ENCODE measurements at regions not wholly inside any gene's neighbourhood (a gene's known extent, or its start where the extent isn't known, plus 50 kb on each side); places are given as distances from the start of the nearest gene placed in this dataset.

DNA sequence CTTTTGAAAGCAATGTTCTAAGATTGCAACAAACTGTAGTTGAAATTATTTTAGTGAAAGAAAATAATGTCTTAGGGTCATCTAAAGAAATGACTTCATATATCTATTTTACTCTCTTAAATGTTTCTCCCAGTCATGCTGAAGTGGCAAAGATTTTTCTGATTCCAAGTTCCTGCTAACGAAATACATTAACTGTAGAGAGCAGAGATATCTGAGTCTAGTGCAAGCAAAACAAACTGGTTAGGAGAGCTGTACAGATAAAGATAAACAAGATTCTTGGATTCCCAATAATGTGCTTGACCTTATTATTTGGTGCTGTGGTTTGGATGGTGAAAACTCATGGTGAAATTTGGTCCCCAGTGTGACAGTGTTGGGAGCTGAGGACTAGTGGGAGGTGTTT lies 199.9 kb upstream of the PWP1 start:
- TF ChIP-seq, protein P1, sequence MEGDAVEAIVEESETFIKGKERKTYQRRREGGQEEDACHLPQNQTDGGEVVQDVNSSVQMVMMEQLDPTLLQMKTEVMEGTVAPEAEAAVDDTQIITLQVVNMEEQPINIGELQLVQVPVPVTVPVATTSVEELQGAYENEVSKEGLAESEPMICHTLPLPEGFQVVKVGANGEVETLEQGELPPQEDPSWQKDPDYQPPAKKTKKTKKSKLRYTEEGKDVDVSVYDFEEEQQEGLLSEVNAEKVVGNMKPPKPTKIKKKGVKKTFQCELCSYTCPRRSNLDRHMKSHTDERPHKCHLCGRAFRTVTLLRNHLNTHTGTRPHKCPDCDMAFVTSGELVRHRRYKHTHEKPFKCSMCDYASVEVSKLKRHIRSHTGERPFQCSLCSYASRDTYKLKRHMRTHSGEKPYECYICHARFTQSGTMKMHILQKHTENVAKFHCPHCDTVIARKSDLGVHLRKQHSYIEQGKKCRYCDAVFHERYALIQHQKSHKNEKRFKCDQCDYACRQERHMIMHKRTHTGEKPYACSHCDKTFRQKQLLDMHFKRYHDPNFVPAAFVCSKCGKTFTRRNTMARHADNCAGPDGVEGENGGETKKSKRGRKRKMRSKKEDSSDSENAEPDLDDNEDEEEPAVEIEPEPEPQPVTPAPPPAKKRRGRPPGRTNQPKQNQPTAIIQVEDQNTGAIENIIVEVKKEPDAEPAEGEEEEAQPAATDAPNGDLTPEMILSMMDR (IDR thresholded peaks at IDR 0.05): no peak
- TF ChIP-seq POLR2AphosphoS5 (IDR thresholded peaks at IDR 0.05): no peak
- no peak for TF ChIP-seq POLR2A (IDR thresholded peaks at IDR 0.05)
